Nephron (organoid): ENCODE measurements at regions not wholly inside any gene's neighbourhood (a gene's known extent, or its start where the extent isn't known, plus 50 kb on each side); places are given as distances from the start of the nearest gene placed in this dataset.
"Not testable (repeated sequence)": the region's sequence is repeated elsewhere in the genome, so short reads cannot be mapped to it uniquely, and the experiment has no call there.

Experiments
- H3K27ac Mint-ChIP-seq, 3 experiments: 2 replicates each; pipeline ENCODE4 v1.8.0; 2020; ENCODE audit warnings: mixed read lengths in 3 of 3, mild to moderate bottlenecking in 2 of 3, moderate library complexity in 1 of 3
- H3K27me3 Mint-ChIP-seq: 2 replicates; pipeline ENCODE4 v1.8.0; 2021; ENCODE audit warnings: low read depth, mild to moderate bottlenecking, moderate library complexity, mixed read lengths
- H3K36me3 Mint-ChIP-seq: 2 replicates; pipeline ENCODE4 v1.8.0; 2020; ENCODE audit warnings: low read depth, mixed read lengths
- H3K4me1 Mint-ChIP-seq: 2 replicates; pipeline ENCODE4 v1.8.0; 2020; ENCODE audit warnings: mixed read lengths
- H3K4me3 Mint-ChIP-seq, 3 experiments: 2 replicates each; pipeline ENCODE4 v1.8.0; 2020; ENCODE audit warnings: mild to moderate bottlenecking in 3 of 3, mixed read lengths in 3 of 3, moderate library complexity in 2 of 3
- H3K9me3 Mint-ChIP-seq: 2 replicates; pipeline ENCODE4 v1.8.0; 2020; ENCODE audit warnings: mixed read lengths
- CTCF ChIP-seq, 3 experiments: fragments of 200-600 bp; sonication (generic); IDR thresholded peaks; one replicate each; pipeline ENCODE4 v1.5.0; 2021; ENCODE audit warnings: antibody characterized with exemption in 3 of 3; ENCODE audit not compliant: unreplicated experiment in 3 of 3

- Mint-ChIP-seq H3K9me3 (no peaks in the 10 kb centered on the region), H3K36me3 (no peaks in the 10 kb centered on the region), H3K27me3 (no peaks in the 10 kb centered on the region), H3K4me1 (peaks cover 6% of the 10 kb centered on the region), H3K27ac (no peak overlapping the region), H3K4me3 (no peak overlapping the region)
- TF ChIP-seq CTCF (IDR thresholded peaks at IDR 0.05; ENCODE audit: unreplicated experiment in 3 of 3), result no peak
Observed at GRCh38 chr4:160347197-160347596, 1244.3 kb downstream of the RAPGEF2 start.

- no peak overlapping the region for H3K27ac Mint-ChIP-seq
- H3K36me3 Mint-ChIP-seq, result no peaks in the 10 kb centered on the region
- H3K4me1 Mint-ChIP-seq, result peaks cover 23% of the 10 kb centered on the region
- no peaks in the 10 kb centered on the region for H3K27me3 Mint-ChIP-seq
- TF ChIP-seq CTCF (IDR thresholded peaks at IDR 0.05; ENCODE audit: unreplicated experiment in 3 of 3), result no peak
- H3K9me3 Mint-ChIP-seq, result no peaks in the 10 kb centered on the region
- H3K4me3 Mint-ChIP-seq, result no peak overlapping the region
Observed at GRCh38 chr4:160350944-160351343, 1248.1 kb downstream of the RAPGEF2 start.

DNA sequence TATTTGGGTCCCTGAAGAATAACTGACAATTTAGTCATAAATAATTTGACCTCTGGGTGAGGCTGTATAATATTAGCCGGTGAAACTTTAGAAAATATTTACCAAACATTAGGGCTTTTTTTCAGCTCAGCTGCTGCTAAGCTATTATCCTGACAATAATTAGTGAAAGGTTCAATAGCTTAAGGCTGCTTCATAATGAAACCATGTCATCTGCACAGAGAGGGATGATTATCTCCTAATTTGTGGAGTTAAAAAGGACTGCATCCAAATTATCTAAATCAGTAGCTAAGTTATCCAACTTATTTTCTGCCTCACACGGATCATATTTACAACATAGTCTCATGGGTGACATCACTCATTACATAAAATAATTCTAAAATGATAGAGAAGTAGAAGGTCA, 1249.8 kb downstream of the RAPGEF2 start:
- Mint-ChIP-seq H3K27ac (no peak overlapping the region), H3K36me3 (no peaks in the 10 kb centered on the region), H3K4me3 (no peak overlapping the region), H3K4me1 (peaks cover 23% of the 10 kb centered on the region), H3K27me3 (no peaks in the 10 kb centered on the region), H3K9me3 (no peaks in the 10 kb centered on the region)
- TF ChIP-seq CTCF (IDR thresholded peaks at IDR 0.05; ENCODE audit: unreplicated experiment in 3 of 3), result no peak

GRCh38 chr4:160353548-160353947, 1250.7 kb downstream of the RAPGEF2 start:
- Mint-ChIP-seq H3K36me3 (no peaks in the 10 kb centered on the region), H3K27ac (no peak overlapping the region), H3K4me1 (peaks cover 23% of the 10 kb centered on the region), H3K27me3 (no peaks in the 10 kb centered on the region), H3K4me3 (no peak overlapping the region), H3K9me3 (no peaks in the 10 kb centered on the region)
- TF ChIP-seq CTCF (IDR thresholded peaks at IDR 0.05; ENCODE audit: unreplicated experiment in 3 of 3), result no peak

DNA sequence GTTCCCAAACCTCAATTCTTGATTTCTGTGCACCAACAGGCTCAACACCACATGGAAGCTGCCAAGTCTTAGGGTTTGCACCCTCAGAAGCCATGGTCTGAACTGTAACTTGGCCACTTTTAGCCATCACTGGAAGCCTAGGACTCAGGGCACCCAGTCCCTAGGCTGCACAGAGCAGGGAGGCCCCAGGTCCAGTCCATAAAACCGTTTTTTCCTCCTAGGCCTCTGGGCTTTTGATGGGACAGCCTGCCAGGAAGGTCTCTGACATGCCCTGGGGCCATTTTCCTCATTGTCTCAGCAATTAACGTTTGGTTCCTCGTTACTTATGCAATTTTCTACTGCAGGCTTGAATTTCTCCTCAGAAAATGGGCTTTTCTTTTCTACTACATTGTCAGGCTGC, 1259.6 kb downstream of the RAPGEF2 start:
- H3K4me3 Mint-ChIP-seq, result no peak overlapping the region
- peaks cover 5% of the 10 kb centered on the region for H3K4me1 Mint-ChIP-seq
- TF ChIP-seq CTCF (IDR thresholded peaks at IDR 0.05; ENCODE audit: unreplicated experiment in 3 of 3), result no peak
- H3K27me3 Mint-ChIP-seq, result peaks cover 4% of the 10 kb centered on the region
- H3K27ac Mint-ChIP-seq, result no peak overlapping the region
- no peaks in the 10 kb centered on the region for H3K36me3 Mint-ChIP-seq
- H3K9me3 Mint-ChIP-seq, result peaks cover 13% of the 10 kb centered on the region

- Mint-ChIP-seq H3K27me3 (peaks cover 4% of the 10 kb centered on the region), H3K9me3 (peaks cover 13% of the 10 kb centered on the region), H3K4me1 (peaks cover 5% of the 10 kb centered on the region), H3K27ac (no peak overlapping the region), H3K4me3 (no peak overlapping the region), H3K36me3 (no peaks in the 10 kb centered on the region)
- no peak for TF ChIP-seq CTCF (IDR thresholded peaks at IDR 0.05; ENCODE audit: unreplicated experiment in 3 of 3)
Observed at GRCh38 chr4:160364217-160364616, 1261.3 kb downstream of the RAPGEF2 start.

GRCh38 chr4:160364665-160365064, 1261.8 kb downstream of the RAPGEF2 start:
- not testable (repeated sequence) for H3K36me3 Mint-ChIP-seq, H3K4me3 Mint-ChIP-seq, H3K27ac Mint-ChIP-seq, H3K27me3 Mint-ChIP-seq, H3K4me1 Mint-ChIP-seq
- peaks cover 13% of the 10 kb centered on the region for H3K9me3 Mint-ChIP-seq

DNA sequence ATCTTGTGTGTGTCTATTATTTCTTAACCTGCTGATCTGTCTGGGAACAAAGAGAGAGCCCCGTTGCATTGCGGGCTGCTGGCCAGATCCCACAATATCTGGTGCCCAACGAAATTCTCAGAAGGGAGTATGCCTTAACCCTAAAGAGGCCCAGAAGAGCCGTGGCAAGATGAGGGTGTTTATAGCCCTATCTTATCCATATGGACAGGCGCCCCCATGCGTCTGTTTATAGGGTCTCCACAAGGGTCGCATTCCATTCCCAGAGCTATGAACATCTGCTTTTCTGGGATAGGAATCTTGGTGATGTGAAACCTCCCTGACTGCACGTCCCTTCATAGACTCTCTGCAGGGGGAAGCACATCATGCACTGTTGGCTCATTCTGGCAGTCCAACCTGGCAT, 1262.5 kb downstream of the RAPGEF2 start:
- H3K4me3 Mint-ChIP-seq, H3K27ac Mint-ChIP-seq, H3K36me3 Mint-ChIP-seq, H3K4me1 Mint-ChIP-seq, H3K27me3 Mint-ChIP-seq: not testable (repeated sequence)
- peaks cover 13% of the 10 kb centered on the region for H3K9me3 Mint-ChIP-seq
